Endothelial cell (in vitro differentiated cells): ENCODE measurements at regions not wholly inside any gene's neighbourhood (a gene's known extent, or its start where the extent isn't known, plus 50 kb on each side); places are given as distances from the start of the nearest gene placed in this dataset.

Source experiments
- DNase-seq: peaks from one replicate; pipeline ENCODE4 v3.0.0; 2021; ENCODE audit warnings: low spot score
- H3K27ac Mint-ChIP-seq: one replicate; pipeline ENCODE4 v1.8.0; 2021; ENCODE audit warnings: mixed read lengths, inconsistent platforms; ENCODE audit not compliant: unreplicated experiment
- H3K27me3 Mint-ChIP-seq: one replicate; pipeline ENCODE4 v1.8.0; 2021; ENCODE audit warnings: mild to moderate bottlenecking, moderate library complexity, mixed read lengths, inconsistent platforms; ENCODE audit not compliant: unreplicated experiment
- H3K36me3 Mint-ChIP-seq: one replicate; pipeline ENCODE4 v1.8.0; 2021; ENCODE audit warnings: mild to moderate bottlenecking, low read depth, mixed read lengths, inconsistent platforms; ENCODE audit not compliant: unreplicated experiment
- H3K4me1 Mint-ChIP-seq: one replicate; pipeline ENCODE4 v1.8.0; 2021; ENCODE audit warnings: mild to moderate bottlenecking, mixed read lengths, inconsistent platforms; ENCODE audit not compliant: unreplicated experiment
- H3K4me3 Mint-ChIP-seq: one replicate; pipeline ENCODE4 v1.8.0; 2021; ENCODE audit warnings: mild to moderate bottlenecking, mixed read lengths, inconsistent platforms; ENCODE audit not compliant: unreplicated experiment
- H3K9me3 Mint-ChIP-seq: one replicate; pipeline ENCODE4 v1.8.0; 2021; ENCODE audit warnings: mixed read lengths, inconsistent platforms; ENCODE audit not compliant: unreplicated experiment
- TF ChIP-seq, protein P1 (sequence below): fragments of 200-600 bp; sonication (generic); IDR thresholded peaks from one replicate; pipeline ENCODE4 v1.5.0; 2021; ENCODE audit warnings: antibody characterized with exemption; ENCODE audit not compliant: unreplicated experiment

DNA sequence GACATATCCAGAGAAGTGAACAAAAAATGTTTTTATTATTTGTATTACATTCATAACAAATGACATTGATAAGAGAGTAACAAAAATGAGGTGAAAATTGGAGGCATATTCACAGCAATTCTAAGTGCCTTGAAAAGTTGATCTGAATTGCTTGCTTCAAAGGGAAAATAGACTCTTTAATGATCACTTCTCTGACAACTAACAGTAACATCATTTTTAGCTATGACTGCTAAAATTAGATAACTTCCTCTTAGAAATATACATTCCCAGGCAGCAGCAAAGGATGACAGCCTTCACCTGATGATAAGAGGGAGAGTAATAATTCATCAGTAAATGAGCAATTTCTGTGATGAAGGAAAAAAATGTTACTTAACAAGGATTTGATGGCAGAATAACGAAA lies 472.5 kb downstream of the PCDH10 start:
- no peak for DNase-seq
- Mint-ChIP-seq H3K4me3 (no peak overlapping the region), H3K27ac (no peak overlapping the region), H3K4me1 (peaks cover 5% of the 10 kb centered on the region), H3K9me3 (no peaks in the 10 kb centered on the region), H3K36me3 (no peaks in the 10 kb centered on the region), H3K27me3 (no peaks in the 10 kb centered on the region)
- TF ChIP-seq, protein P1, sequence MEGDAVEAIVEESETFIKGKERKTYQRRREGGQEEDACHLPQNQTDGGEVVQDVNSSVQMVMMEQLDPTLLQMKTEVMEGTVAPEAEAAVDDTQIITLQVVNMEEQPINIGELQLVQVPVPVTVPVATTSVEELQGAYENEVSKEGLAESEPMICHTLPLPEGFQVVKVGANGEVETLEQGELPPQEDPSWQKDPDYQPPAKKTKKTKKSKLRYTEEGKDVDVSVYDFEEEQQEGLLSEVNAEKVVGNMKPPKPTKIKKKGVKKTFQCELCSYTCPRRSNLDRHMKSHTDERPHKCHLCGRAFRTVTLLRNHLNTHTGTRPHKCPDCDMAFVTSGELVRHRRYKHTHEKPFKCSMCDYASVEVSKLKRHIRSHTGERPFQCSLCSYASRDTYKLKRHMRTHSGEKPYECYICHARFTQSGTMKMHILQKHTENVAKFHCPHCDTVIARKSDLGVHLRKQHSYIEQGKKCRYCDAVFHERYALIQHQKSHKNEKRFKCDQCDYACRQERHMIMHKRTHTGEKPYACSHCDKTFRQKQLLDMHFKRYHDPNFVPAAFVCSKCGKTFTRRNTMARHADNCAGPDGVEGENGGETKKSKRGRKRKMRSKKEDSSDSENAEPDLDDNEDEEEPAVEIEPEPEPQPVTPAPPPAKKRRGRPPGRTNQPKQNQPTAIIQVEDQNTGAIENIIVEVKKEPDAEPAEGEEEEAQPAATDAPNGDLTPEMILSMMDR: no peak

DNA sequence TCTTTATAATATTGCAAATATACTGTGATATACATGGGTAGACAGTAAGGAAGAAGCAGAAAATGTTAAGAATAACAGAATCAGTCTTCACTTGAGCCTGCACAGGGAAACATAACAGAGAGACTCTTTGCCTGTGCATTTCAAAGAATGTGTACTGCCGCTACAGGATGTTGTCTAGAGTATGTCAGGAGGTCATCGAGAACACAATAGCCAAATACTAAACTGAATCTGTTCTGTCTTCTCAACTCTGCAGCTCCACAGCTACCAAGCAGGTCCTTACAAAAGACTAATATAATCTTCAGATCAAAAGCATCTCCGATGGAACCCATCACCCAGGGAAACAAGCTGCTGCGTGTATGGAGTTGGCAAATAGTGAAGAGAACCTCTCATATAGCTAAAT lies 471.5 kb downstream of the PCDH10 start:
- H3K4me3 Mint-ChIP-seq: no peak overlapping the region
- H3K36me3 Mint-ChIP-seq: no peaks in the 10 kb centered on the region
- no peak for DNase-seq
- H3K4me1 Mint-ChIP-seq: peaks cover 5% of the 10 kb centered on the region
- H3K27ac Mint-ChIP-seq: no peak overlapping the region
- no peaks in the 10 kb centered on the region for H3K9me3 Mint-ChIP-seq
- TF ChIP-seq, protein P1: no peak
- H3K27me3 Mint-ChIP-seq: no peaks in the 10 kb centered on the region

DNA sequence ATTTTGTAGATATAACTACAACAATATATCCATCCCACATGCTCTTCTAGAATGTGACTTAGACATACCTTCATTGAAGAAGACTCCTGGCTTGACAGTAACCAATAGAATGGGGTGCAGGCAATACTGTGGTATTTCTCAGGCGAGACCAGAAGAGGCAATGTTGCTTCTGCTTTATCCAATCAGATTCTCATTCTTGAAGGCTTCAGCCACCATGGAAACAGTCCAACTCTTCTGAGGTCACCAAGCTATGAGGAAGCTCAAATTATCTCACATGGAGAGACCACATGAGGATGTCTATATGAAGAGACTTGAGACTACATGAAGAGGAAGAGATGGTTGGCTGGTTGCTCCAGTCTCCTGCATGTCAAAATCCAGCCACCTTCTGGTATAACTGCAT lies 469.9 kb downstream of the PCDH10 start:
- TF ChIP-seq, protein P1: no peak
- H3K36me3 Mint-ChIP-seq: no peaks in the 10 kb centered on the region
- H3K9me3 Mint-ChIP-seq: no peaks in the 10 kb centered on the region

DNA sequence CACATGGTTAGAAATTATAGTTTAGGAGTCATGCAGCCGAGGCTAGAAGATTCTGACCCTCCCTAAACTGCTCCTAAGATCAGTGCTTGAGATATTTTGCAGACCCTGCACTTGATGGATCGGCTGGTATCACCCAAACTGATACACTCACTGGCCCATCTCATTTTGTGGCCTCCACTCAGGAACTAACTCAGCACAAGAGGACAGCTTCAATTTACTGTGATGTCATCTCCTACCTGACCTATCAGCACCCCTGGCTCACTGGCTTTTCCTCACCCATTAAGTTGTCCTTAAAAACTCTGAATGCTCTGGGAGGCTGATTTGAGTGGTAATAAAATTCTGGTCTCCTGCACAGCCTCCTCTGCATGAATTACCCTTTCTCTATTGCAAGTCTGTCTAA lies 450.9 kb downstream of the PCDH10 start:
- Mint-ChIP-seq H3K4me3 (no peak overlapping the region), H3K27me3 (no peaks in the 10 kb centered on the region), H3K9me3 (no peaks in the 10 kb centered on the region), H3K36me3 (no peaks in the 10 kb centered on the region), H3K4me1 (no peaks in the 10 kb centered on the region), H3K27ac (no peak overlapping the region)
- no peak for DNase-seq
- TF ChIP-seq, protein P1: no peak

More for the DNA sequence above, 469.9 kb downstream of the PCDH10 start:
- DNase-seq: no peak
- Mint-ChIP-seq H3K27ac (no peak overlapping the region), H3K4me1 (peaks cover 5% of the 10 kb centered on the region), H3K4me3 (no peak overlapping the region), H3K27me3 (no peaks in the 10 kb centered on the region)

DNA sequence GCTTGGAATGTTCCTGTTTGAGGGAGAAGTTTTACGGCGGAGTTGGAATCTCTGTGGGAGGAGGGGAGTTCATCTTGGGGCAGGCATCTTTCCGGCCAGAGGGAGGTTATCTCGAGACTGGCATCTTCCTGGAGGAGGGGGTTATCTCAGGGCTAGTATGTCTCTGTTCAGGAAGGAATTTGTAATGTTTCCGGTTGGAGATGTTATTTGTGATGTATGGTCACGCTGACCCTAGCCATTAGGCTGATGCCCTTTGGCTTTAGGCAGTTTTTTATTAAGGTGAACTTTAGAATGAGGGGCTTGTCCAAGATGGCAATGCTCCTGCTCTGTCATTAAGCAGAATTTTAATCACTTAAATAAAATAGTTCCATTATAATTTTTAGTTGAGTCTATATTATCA lies 449.7 kb downstream of the PCDH10 start:
- TF ChIP-seq, protein P1: no peak
- no peak for DNase-seq
- Mint-ChIP-seq H3K27ac (no peak overlapping the region), H3K4me1 (peaks cover 1% of the 10 kb centered on the region), H3K36me3 (no peaks in the 10 kb centered on the region), H3K4me3 (no peak overlapping the region), H3K27me3 (no peaks in the 10 kb centered on the region), H3K9me3 (no peaks in the 10 kb centered on the region)
